ENCODE measurements at regions not wholly inside any gene's neighbourhood (a gene's known extent, or its start where the extent isn't known, plus 50 kb on each side); places are given as distances from the start of the nearest gene placed in this dataset.

DNA sequence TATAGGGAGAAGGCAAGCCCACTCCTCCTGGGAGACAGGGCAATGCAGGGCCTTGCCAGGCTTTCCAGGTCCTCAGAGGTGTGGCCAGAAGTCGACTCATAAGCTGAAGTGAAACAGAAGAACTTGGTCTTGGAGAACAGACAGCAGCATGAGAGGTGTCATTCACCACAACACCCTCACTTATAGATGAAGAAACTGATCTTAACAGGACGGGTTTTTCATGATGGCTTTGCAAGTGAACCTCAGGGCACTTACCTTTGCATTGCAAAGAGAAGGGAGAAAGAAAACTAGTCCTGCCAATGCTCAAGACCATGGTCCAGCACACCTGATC is 198.8 kb downstream of the CYRIA start:
- no peak for TF ChIP-seq ZFP3 (CRISPR knock-in tag; IDR thresholded peaks at IDR 0.05)
- no peak for TF ChIP-seq RARB (CRISPR knock-in tag; IDR thresholded peaks at IDR 0.05)
- TF ChIP-seq, protein P1, sequence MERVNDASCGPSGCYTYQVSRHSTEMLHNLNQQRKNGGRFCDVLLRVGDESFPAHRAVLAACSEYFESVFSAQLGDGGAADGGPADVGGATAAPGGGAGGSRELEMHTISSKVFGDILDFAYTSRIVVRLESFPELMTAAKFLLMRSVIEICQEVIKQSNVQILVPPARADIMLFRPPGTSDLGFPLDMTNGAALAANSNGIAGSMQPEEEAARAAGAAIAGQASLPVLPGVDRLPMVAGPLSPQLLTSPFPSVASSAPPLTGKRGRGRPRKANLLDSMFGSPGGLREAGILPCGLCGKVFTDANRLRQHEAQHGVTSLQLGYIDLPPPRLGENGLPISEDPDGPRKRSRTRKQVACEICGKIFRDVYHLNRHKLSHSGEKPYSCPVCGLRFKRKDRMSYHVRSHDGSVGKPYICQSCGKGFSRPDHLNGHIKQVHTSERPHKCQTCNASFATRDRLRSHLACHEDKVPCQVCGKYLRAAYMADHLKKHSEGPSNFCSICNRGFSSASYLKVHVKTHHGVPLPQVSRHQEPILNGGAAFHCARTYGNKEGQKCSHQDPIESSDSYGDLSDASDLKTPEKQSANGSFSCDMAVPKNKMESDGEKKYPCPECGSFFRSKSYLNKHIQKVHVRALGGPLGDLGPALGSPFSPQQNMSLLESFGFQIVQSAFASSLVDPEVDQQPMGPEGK (CRISPR knock-in tag; IDR thresholded peaks at IDR 0.05; ENCODE audit: borderline replicate concordance): no peak
- no peak for TF ChIP-seq CSDC2 (CRISPR knock-in tag; IDR thresholded peaks at IDR 0.05)

DNA sequence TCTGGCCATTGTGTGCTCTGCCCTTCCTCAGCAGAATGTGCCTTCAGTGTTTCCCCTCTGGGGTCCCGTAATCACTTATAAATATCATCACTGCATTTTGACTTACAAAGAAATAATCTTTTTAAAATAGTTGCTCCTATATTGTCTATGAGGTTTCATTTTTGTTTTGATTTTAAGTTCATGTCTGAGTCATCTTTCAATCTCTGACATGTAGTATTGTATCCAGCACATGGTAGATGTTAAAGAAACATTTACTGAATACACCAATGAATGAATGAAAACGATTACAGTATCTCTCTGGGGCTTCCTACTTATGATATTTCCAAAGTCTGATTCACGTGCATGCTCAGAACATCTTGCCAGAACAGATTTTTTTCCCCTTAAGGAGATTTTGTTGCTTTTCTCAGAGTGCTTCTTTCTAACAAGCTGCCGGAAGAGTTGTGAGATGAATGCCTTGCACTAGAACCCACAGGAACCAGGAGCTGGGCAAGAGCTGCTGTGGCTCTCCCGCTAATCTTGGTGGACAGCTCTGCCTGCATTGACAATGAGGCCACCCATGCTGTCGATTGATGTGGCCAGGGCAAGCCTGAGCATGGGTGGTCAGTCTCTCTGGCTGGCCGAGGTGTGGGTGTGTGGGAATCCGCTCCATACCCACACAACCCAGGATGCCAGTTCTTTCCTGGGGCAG is 199.4 kb downstream of the CYRIA start:
- no peak for ATAC-seq
- TF ChIP-seq, protein P2, sequence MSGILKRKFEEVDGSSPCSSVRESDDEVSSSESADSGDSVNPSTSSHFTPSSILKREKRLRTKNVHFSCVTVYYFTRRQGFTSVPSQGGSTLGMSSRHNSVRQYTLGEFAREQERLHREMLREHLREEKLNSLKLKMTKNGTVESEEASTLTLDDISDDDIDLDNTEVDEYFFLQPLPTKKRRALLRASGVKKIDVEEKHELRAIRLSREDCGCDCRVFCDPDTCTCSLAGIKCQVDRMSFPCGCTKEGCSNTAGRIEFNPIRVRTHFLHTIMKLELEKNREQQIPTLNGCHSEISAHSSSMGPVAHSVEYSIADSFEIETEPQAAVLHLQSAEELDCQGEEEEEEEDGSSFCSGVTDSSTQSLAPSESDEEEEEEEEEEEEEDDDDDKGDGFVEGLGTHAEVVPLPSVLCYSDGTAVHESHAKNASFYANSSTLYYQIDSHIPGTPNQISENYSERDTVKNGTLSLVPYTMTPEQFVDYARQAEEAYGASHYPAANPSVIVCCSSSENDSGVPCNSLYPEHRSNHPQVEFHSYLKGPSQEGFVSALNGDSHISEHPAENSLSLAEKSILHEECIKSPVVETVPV (CRISPR knock-in tag; IDR thresholded peaks at IDR 0.05): no peak
- TF ChIP-seq, protein P3, sequence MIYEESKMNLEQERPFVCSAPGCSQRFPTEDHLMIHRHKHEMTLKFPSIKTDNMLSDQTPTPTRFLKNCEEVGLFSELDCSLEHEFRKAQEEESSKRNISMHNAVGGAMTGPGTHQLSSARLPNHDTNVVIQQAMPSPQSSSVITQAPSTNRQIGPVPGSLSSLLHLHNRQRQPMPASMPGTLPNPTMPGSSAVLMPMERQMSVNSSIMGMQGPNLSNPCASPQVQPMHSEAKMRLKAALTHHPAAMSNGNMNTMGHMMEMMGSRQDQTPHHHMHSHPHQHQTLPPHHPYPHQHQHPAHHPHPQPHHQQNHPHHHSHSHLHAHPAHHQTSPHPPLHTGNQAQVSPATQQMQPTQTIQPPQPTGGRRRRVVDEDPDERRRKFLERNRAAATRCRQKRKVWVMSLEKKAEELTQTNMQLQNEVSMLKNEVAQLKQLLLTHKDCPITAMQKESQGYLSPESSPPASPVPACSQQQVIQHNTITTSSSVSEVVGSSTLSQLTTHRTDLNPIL (CRISPR knock-in tag; IDR thresholded peaks at IDR 0.05; ENCODE audit: low read depth): no peak
- no peak for TF ChIP-seq ZNF8 (CRISPR knock-in tag; IDR thresholded peaks at IDR 0.05)
- TF ChIP-seq, protein P4, sequence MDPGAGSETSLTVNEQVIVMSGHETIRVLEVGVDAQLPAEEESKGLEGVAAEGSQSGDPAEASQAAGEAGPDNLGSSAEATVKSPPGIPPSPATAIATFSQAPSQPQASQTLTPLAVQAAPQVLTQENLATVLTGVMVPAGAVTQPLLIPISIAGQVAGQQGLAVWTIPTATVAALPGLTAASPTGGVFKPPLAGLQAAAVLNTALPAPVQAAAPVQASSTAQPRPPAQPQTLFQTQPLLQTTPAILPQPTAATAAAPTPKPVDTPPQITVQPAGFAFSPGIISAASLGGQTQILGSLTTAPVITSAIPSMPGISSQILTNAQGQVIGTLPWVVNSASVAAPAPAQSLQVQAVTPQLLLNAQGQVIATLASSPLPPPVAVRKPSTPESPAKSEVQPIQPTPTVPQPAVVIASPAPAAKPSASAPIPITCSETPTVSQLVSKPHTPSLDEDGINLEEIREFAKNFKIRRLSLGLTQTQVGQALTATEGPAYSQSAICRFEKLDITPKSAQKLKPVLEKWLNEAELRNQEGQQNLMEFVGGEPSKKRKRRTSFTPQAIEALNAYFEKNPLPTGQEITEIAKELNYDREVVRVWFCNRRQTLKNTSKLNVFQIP (CRISPR knock-in tag; IDR thresholded peaks at IDR 0.05; ENCODE audit: borderline replicate concordance, low read depth): no peak
- TF ChIP-seq ARNTL (CRISPR knock-in tag; IDR thresholded peaks at IDR 0.05; ENCODE audit: borderline replicate concordance, low read depth): no peak
- TF ChIP-seq, protein P5, sequence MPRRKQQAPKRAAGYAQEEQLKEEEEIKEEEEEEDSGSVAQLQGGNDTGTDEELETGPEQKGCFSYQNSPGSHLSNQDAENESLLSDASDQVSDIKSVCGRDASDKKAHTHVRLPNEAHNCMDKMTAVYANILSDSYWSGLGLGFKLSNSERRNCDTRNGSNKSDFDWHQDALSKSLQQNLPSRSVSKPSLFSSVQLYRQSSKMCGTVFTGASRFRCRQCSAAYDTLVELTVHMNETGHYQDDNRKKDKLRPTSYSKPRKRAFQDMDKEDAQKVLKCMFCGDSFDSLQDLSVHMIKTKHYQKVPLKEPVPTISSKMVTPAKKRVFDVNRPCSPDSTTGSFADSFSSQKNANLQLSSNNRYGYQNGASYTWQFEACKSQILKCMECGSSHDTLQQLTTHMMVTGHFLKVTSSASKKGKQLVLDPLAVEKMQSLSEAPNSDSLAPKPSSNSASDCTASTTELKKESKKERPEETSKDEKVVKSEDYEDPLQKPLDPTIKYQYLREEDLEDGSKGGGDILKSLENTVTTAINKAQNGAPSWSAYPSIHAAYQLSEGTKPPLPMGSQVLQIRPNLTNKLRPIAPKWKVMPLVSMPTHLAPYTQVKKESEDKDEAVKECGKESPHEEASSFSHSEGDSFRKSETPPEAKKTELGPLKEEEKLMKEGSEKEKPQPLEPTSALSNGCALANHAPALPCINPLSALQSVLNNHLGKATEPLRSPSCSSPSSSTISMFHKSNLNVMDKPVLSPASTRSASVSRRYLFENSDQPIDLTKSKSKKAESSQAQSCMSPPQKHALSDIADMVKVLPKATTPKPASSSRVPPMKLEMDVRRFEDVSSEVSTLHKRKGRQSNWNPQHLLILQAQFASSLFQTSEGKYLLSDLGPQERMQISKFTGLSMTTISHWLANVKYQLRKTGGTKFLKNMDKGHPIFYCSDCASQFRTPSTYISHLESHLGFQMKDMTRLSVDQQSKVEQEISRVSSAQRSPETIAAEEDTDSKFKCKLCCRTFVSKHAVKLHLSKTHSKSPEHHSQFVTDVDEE (CRISPR knock-in tag; IDR thresholded peaks at IDR 0.05): no peak
- no peak for TF ChIP-seq SNAI2 (CRISPR knock-in tag; IDR thresholded peaks at IDR 0.05)
- TF ChIP-seq ZFP30 (CRISPR knock-in tag; IDR thresholded peaks at IDR 0.05): no peak
- no peak for TF ChIP-seq ZNF565 (CRISPR knock-in tag; conservative IDR thresholded peaks at IDR 0.05; ENCODE audit: low read depth)
- no peak for TF ChIP-seq TOX (CRISPR knock-in tag; IDR thresholded peaks at IDR 0.05; ENCODE audit: borderline replicate concordance)
- TF ChIP-seq, protein P1 (CRISPR knock-in tag; IDR thresholded peaks at IDR 0.05; ENCODE audit: borderline replicate concordance): no peak
- no peak for TF ChIP-seq BACH2 (CRISPR knock-in tag; IDR thresholded peaks at IDR 0.05; ENCODE audit: borderline replicate concordance)

More for the DNA sequence above, 198.8 kb downstream of the CYRIA start:
- ATAC-seq: no peak

DNA sequence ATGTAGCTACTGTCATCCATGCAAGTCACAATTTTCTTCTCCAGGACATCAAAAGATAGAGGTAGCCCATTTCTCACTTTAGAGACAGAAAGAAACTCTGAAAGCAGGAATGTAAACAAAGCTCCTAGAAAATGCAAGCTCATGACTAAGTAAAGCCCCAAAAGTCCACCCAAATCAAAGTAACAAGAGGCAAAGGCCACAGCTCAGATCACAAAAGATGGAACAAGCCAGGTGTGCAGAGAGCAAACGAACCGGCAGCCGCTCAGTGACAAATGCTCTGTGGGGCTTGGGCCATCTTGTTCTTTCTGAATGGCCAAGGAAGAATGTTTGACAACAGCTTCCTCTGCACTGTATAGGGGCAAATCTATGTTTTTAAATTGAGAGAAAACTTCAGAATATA is 201.0 kb downstream of the CYRIA start:
- no peak for ATAC-seq

DNA sequence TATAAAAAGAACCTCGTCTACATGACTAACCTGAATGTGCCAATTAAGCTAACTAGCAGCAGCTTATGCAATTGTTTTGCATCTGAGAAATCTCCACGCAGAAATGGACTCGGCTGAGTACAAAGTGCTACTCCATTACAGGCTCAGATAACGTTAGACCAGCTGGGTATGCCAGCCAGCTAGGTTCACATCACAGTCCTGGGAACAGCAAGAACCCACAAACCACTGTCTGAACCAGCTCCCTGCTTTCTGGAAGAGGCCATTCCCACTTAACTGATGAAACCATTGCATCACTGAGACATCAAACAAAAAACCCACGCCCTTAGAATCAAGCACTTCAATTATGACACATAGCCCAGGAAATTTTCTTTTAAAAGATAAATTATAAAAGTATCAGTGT is 202.7 kb downstream of the CYRIA start:
- ATAC-seq: no peak
- no peak for TF ChIP-seq ZNF565 (CRISPR knock-in tag; conservative IDR thresholded peaks at IDR 0.05; ENCODE audit: low read depth)
- TF ChIP-seq, protein P3 (CRISPR knock-in tag; IDR thresholded peaks at IDR 0.05; ENCODE audit: low read depth): no peak
- TF ChIP-seq, protein P4 (CRISPR knock-in tag; IDR thresholded peaks at IDR 0.05; ENCODE audit: borderline replicate concordance, low read depth): no peak
- TF ChIP-seq BACH2 (CRISPR knock-in tag; IDR thresholded peaks at IDR 0.05; ENCODE audit: borderline replicate concordance): no peak
- TF ChIP-seq, protein P2 (CRISPR knock-in tag; IDR thresholded peaks at IDR 0.05): no peak
- no peak for TF ChIP-seq GLIS3 (CRISPR knock-in tag; IDR thresholded peaks at IDR 0.05)
- TF ChIP-seq RARB (CRISPR knock-in tag; IDR thresholded peaks at IDR 0.05): no peak
- no peak for TF ChIP-seq ARNTL (CRISPR knock-in tag; IDR thresholded peaks at IDR 0.05; ENCODE audit: borderline replicate concordance, low read depth)
- TF ChIP-seq ESRRG (CRISPR knock-in tag; IDR thresholded peaks at IDR 0.05): no peak
- no peak for TF ChIP-seq ZFP3 (CRISPR knock-in tag; IDR thresholded peaks at IDR 0.05)
- TF ChIP-seq TOX (CRISPR knock-in tag; IDR thresholded peaks at IDR 0.05; ENCODE audit: borderline replicate concordance): no peak

More for the DNA sequence above, 201.0 kb downstream of the CYRIA start:
- TF ChIP-seq ISL1 (CRISPR knock-in tag; IDR thresholded peaks at IDR 0.05): no peak
